Endodermal cell (in vitro differentiated cells): ENCODE measurements at regions not wholly inside any gene's neighbourhood (a gene's known extent, or its start where the extent isn't known, plus 50 kb on each side); places are given as distances from the start of the nearest gene placed in this dataset.

Experiments
- DNase-seq: peaks from one replicate; pipeline ENCODE4 v3.0.0-alpha.2; 2017
- H3K27ac ChIP-seq: 2 replicates; pipeline ENCODE4 v1.5.1; 2013; ENCODE audit warnings: mild to moderate bottlenecking, low read depth, low read length, moderate library complexity
- H3K27me3 ChIP-seq: 2 replicates; pipeline ENCODE4 v1.6.1; 2013; ENCODE audit warnings: mild to moderate bottlenecking, low read length, moderate library complexity; ENCODE audit not compliant: insufficient read depth, control insufficient read depth, poor library complexity, severe bottlenecking
- H3K36me3 ChIP-seq: 2 replicates; pipeline ENCODE4 v1.7.0; 2013; ENCODE audit warnings: mild to moderate bottlenecking, low read length, moderate library complexity; ENCODE audit not compliant: control insufficient read depth, insufficient read depth
- H3K4me1 ChIP-seq: one replicate; pipeline ENCODE4 v1.7.0; 2013; ENCODE audit warnings: low read length; ENCODE audit not compliant: control insufficient read depth, insufficient read depth
- H3K4me3 ChIP-seq: 2 replicates; pipeline ENCODE4 v1.5.1; 2013; ENCODE audit warnings: mild to moderate bottlenecking, low read length, moderate library complexity
- H3K9ac ChIP-seq: 2 replicates; pipeline ENCODE4 v1.6.1; 2013; ENCODE audit warnings: mild to moderate bottlenecking, low read length, moderate library complexity; ENCODE audit not compliant: poor library complexity, severe bottlenecking; ENCODE audit errors: extremely low read depth
- H3K9me3 ChIP-seq: 2 replicates; pipeline ENCODE4 v1.6.1; 2013; ENCODE audit warnings: mild to moderate bottlenecking, low read length, moderate library complexity; ENCODE audit not compliant: control insufficient read depth
- H3K27ac Mint-ChIP-seq: 2 replicates; pipeline ENCODE4 v1.8.0; 2020; ENCODE audit warnings: mixed read lengths
- H3K27me3 Mint-ChIP-seq: 2 replicates; pipeline ENCODE4 v1.8.0; 2021; ENCODE audit warnings: mild to moderate bottlenecking, mixed read lengths; ENCODE audit not compliant: insufficient read depth
- H3K36me3 Mint-ChIP-seq: 2 replicates; pipeline ENCODE4 v1.8.0; 2020; ENCODE audit warnings: low read depth, mixed read lengths
- H3K4me1 Mint-ChIP-seq: 2 replicates; pipeline ENCODE4 v1.8.0; 2020; ENCODE audit warnings: mixed read lengths
- H3K4me3 Mint-ChIP-seq: 2 replicates; pipeline ENCODE4 v1.8.0; 2020; ENCODE audit warnings: mild to moderate bottlenecking, moderate library complexity, mixed read lengths
- H3K9me3 Mint-ChIP-seq: 2 replicates; pipeline ENCODE4 v1.8.0; 2020; ENCODE audit warnings: mild to moderate bottlenecking, mixed read lengths
- CTCF ChIP-seq: fragments of 200-600 bp; sonication (generic); conservative IDR thresholded peaks from 2 replicates; pipeline ENCODE4 v1.5.0; 2021; ENCODE audit warnings: antibody characterized with exemption, mild to moderate bottlenecking
- WGBS, 2 experiments: methylation state at CpG; one replicate each; pipeline versions ENCODE4 v1.1.5 to v1.1.7; 2013; ENCODE audit warnings: missing lambda C conversion rate in 2 of 2, mixed read lengths in 1 of 2; ENCODE audit not compliant: insufficient coverage in 1 of 2, insufficient read length in 1 of 2; 5-methylcytosine and 5-hydroxymethylcytosine counted together

GRCh38 chr5:3376611-3377010 lies 219.0 kb upstream of the IRX1 start:
- Histone ChIP-seq H3K4me3 (no peak overlapping the region), H3K9me3 (peaks cover 20% of the 10 kb centered on the region), H3K36me3 (no peaks in the 10 kb centered on the region), H3K4me1 (no peaks in the 10 kb centered on the region), H3K9ac (no peak overlapping the region), H3K27me3 (no peaks in the 10 kb centered on the region), H3K27ac (no peak overlapping the region)
- Mint-ChIP-seq H3K27ac (no peak overlapping the region), H3K27me3 (peaks cover 28% of the 10 kb centered on the region), H3K4me1 (peaks cover 7% of the 10 kb centered on the region), H3K36me3 (no peaks in the 10 kb centered on the region), H3K9me3 (peaks cover 18% of the 10 kb centered on the region), H3K4me3 (no peak overlapping the region)
- WGBS, 2 experiments: 90 to 97% methylated on average over 5 to 6 of the region's 6 CpGs
- DNase-seq: no peak
- no peak for TF ChIP-seq CTCF

- no peaks in the 10 kb centered on the region for H3K36me3 Mint-ChIP-seq
Observed at GRCh38 chr5:3375586-3376311, 219.9 kb upstream of the IRX1 start.

GRCh38 chr5:3373391-3373790 lies 222.2 kb upstream of the IRX1 start:
- Mint-ChIP-seq H3K4me3 (no peak overlapping the region), H3K36me3 (no peaks in the 10 kb centered on the region)
- H3K4me3 ChIP-seq: no peak overlapping the region

More at GRCh38 chr5:3375586-3376311, 219.9 kb upstream of the IRX1 start:
- TF ChIP-seq CTCF: no peak
- no peak overlapping the region for H3K4me3 Mint-ChIP-seq
- DNase-seq: no peak
- H3K27ac Mint-ChIP-seq: no peak overlapping the region
- H3K9me3 Mint-ChIP-seq: peaks cover 18% of the 10 kb centered on the region
- Histone ChIP-seq H3K27ac (no peak overlapping the region), H3K9me3 (peaks cover 20% of the 10 kb centered on the region), H3K9ac (no peak overlapping the region), H3K36me3 (no peaks in the 10 kb centered on the region), H3K27me3 (no peaks in the 10 kb centered on the region), H3K4me3 (no peak overlapping the region), H3K4me1 (no peaks in the 10 kb centered on the region)
- H3K27me3 Mint-ChIP-seq: peaks cover 26% of the 10 kb centered on the region
- peaks cover 7% of the 10 kb centered on the region for H3K4me1 Mint-ChIP-seq
- 90 to 100% methylated on average over 1 to 2 of the region's 2 CpGs for WGBS, 2 experiments

More at GRCh38 chr5:3373391-3373790, 222.2 kb upstream of the IRX1 start:
- H3K4me1 ChIP-seq: no peaks in the 10 kb centered on the region
- H3K27me3 ChIP-seq: no peaks in the 10 kb centered on the region
- H3K9me3 ChIP-seq: peaks cover 20% of the 10 kb centered on the region
- H3K27ac Mint-ChIP-seq: no peak overlapping the region
- H3K36me3 ChIP-seq: no peaks in the 10 kb centered on the region
- peak; percentile 10 for DNase-seq
- no peak overlapping the region for H3K9ac ChIP-seq
- no peak overlapping the region for H3K27ac ChIP-seq
- peaks cover 20% of the 10 kb centered on the region for H3K27me3 Mint-ChIP-seq
- no peak for TF ChIP-seq CTCF
- peaks cover 22% of the 10 kb centered on the region for H3K9me3 Mint-ChIP-seq
- H3K4me1 Mint-ChIP-seq: peaks cover 7% of the 10 kb centered on the region
